T-helper 17 cell (primary cell): ENCODE measurements at regions not wholly inside any gene's neighbourhood (a gene's known extent, or its start where the extent isn't known, plus 50 kb on each side); places are given as distances from the start of the nearest gene placed in this dataset.

ENCODE experiments used
- ATAC-seq: fragments of 150-1000 bp; cut with Tn5 transposase; 2 replicates; pipeline ENCODE4 v1.10.0; 2021; ENCODE audit warnings: mild to moderate bottlenecking, moderate library complexity
- DNase-seq, 3 donors: peaks; one replicate each; pipeline versions ENCODE4 v3.0.0 to v3.0.0-alpha.2; 2020 to 2021
- H3K9me3 ChIP-seq: one replicate; pipeline ENCODE4 v1.7.0; 2013; ENCODE audit warnings: low read length, mild to moderate bottlenecking; ENCODE audit not compliant: control insufficient read depth, poor library complexity, severe bottlenecking
- H3K27ac Mint-ChIP-seq: one replicate; pipeline ENCODE4 v1.8.0; 2022; ENCODE audit warnings: mild to moderate bottlenecking, moderate library complexity, mixed read lengths
- H3K27me3 Mint-ChIP-seq: one replicate; pipeline ENCODE4 v1.8.0; 2022; ENCODE audit warnings: mixed read lengths
- H3K36me3 Mint-ChIP-seq: one replicate; pipeline ENCODE4 v1.8.0; 2022; ENCODE audit warnings: low read depth, mixed read lengths
- H3K4me1 Mint-ChIP-seq: one replicate; pipeline ENCODE4 v1.8.0; 2022; ENCODE audit warnings: mild to moderate bottlenecking, mixed read lengths
- H3K4me3 Mint-ChIP-seq: one replicate; pipeline ENCODE4 v1.8.0; 2022; ENCODE audit warnings: mild to moderate bottlenecking, moderate library complexity, mixed read lengths

DNA sequence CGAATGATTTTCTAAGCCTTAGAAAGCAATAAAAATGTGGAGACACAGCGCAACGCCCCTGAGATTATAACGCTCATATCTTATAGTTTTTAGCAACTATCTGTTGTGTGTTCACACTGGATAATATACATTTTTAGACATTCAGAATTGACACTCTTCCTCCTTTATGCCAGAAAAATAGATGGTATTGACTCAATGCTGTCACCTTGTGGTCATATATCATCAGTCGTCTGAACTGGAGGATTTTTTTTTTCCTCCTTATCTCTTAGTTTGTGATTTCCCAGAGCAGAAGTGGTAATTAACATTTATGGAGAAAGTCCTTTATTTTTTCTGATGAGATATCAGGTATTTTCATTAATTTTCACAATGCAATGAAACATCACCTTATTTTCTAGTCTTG lies 759.6 kb downstream of the RAB28 start:
- Mint-ChIP-seq H3K27ac (no peak overlapping the region), H3K27me3 (peaks cover 48% of the 10 kb centered on the region), H3K36me3 (no peaks in the 10 kb centered on the region), H3K4me3 (no peak overlapping the region), H3K4me1 (peaks cover 4% of the 10 kb centered on the region)
- DNase-seq, result no peak
- no peaks in the 10 kb centered on the region for H3K9me3 ChIP-seq
- ATAC-seq, result no peak

DNA sequence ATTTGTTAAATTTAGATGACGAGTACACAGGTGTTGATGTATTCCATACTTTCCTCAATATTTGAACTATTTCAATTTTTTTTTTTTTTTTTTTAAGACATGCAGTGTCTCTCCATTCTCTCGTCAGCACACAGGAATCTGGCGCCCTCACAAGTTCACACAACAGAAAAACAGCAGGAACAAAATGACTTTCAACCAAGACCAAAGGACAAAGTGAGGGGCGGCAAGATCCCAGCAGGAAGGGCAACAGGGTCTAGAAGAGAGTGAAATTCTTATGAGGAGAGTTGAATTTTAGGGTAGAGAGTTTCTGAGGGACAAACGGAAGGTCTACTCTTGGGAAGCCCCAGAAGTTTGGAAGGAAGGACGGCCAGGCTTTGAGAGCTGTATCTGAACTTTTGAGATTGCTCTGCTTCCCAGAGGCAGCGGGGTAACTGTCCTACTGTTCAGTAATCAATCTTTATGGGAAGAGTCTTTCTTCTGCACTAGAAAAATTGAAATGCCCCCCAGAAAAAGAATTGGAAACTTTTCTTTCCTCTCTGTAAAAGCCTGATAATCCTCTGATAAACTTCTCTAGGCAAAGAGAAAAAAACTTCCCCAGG lies 760.2 kb downstream of the RAB28 start:
- Mint-ChIP-seq H3K4me1 (peaks cover 4% of the 10 kb centered on the region), H3K27ac (no peak overlapping the region), H3K36me3 (no peaks in the 10 kb centered on the region), H3K27me3 (peaks cover 54% of the 10 kb centered on the region), H3K4me3 (no peak overlapping the region)
- DNase-seq (no peak), ATAC-seq (no peak)
- H3K9me3 ChIP-seq, result no peaks in the 10 kb centered on the region

DNA sequence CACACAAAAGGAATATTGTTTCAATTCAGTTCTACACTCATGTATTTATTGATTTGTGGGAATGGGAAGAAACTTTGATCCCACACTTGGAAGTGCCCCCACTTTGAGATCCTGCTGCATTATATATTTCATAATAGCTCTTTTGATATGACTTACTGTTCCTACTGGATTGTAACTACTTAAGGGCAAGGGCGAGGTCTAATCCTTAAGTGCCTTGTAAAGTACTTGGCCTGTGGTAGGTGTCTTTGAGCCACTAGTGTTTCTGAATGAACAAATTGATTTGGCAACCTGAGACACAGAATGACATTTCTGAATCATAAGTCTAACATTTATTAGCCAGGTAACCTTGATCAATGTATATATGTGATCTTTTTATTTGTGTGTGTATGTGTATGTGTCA lies 767.2 kb downstream of the RAB28 start:
- Mint-ChIP-seq H3K4me3 (no peak overlapping the region), H3K4me1 (no peaks in the 10 kb centered on the region), H3K27me3 (peaks cover 28% of the 10 kb centered on the region), H3K36me3 (no peaks in the 10 kb centered on the region), H3K27ac (no peak overlapping the region)
- no peak for ATAC-seq
- no peak for DNase-seq
- H3K9me3 ChIP-seq, result no peaks in the 10 kb centered on the region

DNA sequence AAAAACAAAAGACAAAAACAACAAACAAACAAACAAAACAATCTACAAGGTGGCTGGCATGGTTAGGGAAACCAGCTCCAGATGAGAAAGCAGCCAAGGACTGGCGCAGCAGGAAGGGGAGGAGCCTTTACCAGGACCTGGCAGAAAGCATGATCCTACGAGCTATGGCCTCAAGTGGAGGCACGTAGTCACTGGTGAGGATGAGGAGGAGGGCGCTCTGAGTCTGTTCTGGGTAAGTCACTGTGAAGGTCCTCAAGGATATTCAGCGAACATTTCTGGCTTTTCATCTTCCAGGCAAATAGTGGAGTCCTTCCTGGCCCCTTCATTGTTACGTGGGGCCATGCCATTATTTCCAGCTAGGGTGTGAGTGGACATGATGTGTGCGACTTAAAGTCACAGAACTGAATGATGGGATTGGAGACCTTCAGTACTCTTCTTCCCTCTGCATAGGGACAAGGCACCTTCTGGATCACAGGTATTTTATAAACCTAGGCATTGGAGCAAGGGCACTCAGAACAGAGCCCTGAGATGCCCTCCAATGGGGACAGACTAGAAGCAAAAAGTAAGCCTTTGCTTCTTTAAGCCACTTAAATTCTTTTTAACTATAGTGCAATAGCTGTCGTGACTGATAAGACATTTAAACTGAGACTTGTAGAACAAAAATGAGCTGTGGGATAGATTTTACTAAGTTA lies 771.3 kb downstream of the RAB28 start:
- Mint-ChIP-seq H3K27me3 (peaks cover 10% of the 10 kb centered on the region), H3K36me3 (no peaks in the 10 kb centered on the region), H3K27ac (no peak overlapping the region), H3K4me3 (no peak overlapping the region), H3K4me1 (no peaks in the 10 kb centered on the region)
- no peaks in the 10 kb centered on the region for H3K9me3 ChIP-seq
- DNase-seq, result no peak
- ATAC-seq, result no peak

DNA sequence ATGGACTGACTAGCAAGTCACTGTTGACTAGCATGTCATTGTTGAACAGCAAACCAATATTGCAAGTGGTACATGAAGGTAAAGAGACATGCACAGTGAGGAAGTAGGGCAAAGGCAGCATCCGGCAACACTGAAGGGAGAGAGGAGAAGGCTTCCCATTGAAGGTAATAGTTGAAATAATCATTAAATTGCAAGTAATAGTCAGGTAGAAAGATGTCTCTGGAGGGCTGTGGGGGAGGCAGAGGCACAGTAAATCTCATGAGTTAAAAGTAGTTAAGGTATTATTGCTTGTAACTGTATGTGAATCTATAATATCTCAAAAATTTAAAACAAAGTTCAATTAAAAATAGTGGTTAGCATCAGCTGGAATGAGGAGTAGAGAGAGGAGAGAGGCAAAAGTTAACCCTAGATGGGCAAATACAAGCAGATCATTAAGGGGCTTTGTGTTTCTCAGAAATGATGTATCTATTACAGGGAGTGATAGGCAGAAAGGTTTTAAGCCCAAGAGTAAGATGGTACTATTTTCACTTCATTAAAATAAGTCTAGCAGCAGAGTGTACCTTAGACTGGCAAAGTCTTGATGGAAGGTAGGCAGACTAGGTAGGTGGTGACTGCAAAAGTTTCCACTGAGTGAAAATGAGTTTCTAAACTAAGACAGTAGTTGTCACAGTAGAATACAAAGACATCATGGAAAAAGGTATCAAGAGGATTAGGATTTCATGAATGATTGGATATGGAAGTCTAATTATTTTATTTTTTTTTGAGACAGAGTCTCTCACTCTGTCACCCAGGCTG lies 776.6 kb downstream of the RAB28 start:
- no peaks in the 10 kb centered on the region for H3K4me1 Mint-ChIP-seq
- peaks cover 8% of the 10 kb centered on the region for H3K27me3 Mint-ChIP-seq
- no peak for ATAC-seq

DNA sequence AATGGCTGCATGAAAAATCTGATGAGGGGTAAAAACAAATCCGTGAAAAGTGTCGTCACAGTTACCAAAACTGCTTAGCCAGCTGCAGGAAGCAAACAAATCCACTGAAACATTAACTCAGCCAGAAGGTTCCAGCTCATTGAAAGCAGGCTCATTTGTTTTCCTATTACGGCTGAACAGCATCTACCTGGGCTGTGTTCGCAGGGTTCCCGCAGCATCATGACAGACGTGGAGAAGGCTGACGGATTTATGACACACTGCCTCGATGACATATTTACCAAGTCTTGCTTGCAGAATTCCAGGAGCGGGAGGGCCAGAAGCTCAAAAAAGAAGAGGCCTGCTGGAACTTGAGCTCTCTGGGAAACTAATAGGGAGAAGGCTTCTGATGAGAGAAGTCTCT lies 781.1 kb downstream of the RAB28 start:
- H3K36me3 Mint-ChIP-seq, result no peaks in the 10 kb centered on the region
- H3K9me3 ChIP-seq, result no peaks in the 10 kb centered on the region
- no peak for ATAC-seq
- peaks cover 14% of the 10 kb centered on the region for H3K27me3 Mint-ChIP-seq
- no peak overlapping the region for H3K27ac Mint-ChIP-seq
- no peak for DNase-seq
- H3K4me1 Mint-ChIP-seq, result no peaks in the 10 kb centered on the region
- H3K4me3 Mint-ChIP-seq, result no peak overlapping the region

More for the DNA sequence above, 776.6 kb downstream of the RAB28 start:
- H3K27ac Mint-ChIP-seq, result no peak overlapping the region
- H3K36me3 Mint-ChIP-seq, result no peaks in the 10 kb centered on the region
- DNase-seq, result no peak
- no peak overlapping the region for H3K4me3 Mint-ChIP-seq
- H3K9me3 ChIP-seq, result no peaks in the 10 kb centered on the region

DNA sequence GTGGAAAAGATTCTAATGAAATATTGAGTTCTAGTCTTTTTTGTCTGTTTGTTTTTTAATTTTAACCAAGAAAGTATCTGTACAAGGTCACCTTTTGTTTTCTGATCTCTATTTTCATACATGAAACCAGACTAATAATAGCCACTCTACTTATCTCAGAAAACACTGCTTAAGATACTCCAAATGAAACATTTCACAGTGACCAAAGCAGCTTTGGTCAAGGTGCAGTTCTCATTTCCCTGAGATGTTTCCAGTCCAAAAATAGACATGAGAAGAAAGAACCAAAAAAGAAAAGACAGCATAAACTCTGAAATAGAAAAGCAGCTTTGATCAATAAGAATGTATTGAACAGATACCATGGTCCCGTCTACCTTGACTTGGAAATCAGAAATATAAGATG lies 782.8 kb downstream of the RAB28 start:
- H3K27me3 Mint-ChIP-seq, result peaks cover 14% of the 10 kb centered on the region
- H3K4me1 Mint-ChIP-seq, result no peaks in the 10 kb centered on the region
- ATAC-seq (no peak), DNase-seq (no peak)
- H3K9me3 ChIP-seq, result no peaks in the 10 kb centered on the region
- no peak overlapping the region for H3K27ac Mint-ChIP-seq
- no peak overlapping the region for H3K4me3 Mint-ChIP-seq
- no peaks in the 10 kb centered on the region for H3K36me3 Mint-ChIP-seq

DNA sequence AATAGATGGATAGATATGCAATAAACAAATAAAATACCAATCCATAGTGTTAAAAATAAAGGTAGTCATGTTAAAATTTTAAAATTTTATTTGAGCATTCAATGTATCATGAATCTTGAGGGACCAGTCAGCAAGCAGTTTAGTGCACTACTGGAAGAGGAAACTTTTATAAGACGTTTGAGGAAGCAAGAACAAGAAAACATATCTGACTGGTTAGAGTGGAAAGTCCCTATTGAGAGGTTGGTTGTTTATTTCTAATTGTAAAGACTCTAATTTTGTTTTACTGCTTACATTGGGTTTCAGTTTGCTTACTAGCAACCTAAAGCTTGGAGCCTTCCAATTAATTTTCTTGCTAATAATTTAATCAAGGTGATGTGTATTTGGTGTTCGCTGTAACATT lies 786.2 kb downstream of the RAB28 start:
- H3K9me3 ChIP-seq, result no peaks in the 10 kb centered on the region
- no peak for ATAC-seq
- Mint-ChIP-seq H3K27ac (no peak overlapping the region), H3K4me1 (no peaks in the 10 kb centered on the region), H3K27me3 (peaks cover 6% of the 10 kb centered on the region), H3K36me3 (no peaks in the 10 kb centered on the region), H3K4me3 (no peak overlapping the region)
- no peak for DNase-seq

DNA sequence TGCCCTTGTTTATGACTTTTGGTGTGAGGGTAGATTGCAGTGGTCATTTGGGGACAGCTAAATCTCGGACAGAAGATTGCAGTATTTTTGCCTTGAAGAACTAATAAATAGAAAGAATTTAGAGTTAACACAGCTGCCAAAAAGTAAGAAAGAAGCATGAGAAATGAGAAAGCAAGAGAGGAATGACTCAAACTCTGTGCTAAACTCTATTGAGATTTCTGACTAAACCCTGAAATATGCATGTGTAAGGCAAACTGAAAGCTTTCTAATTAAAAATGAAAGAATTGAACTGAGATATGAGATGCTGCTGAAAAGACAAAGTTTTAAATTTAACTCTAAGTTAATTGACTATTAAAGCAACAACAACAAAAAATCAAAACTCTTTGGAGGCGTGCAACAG lies 791.3 kb downstream of the RAB28 start:
- no peak for DNase-seq
- no peaks in the 10 kb centered on the region for H3K36me3 Mint-ChIP-seq
- H3K9me3 ChIP-seq, result no peaks in the 10 kb centered on the region
- ATAC-seq, result no peak
- H3K27ac Mint-ChIP-seq, result no peak overlapping the region
- no peaks in the 10 kb centered on the region for H3K27me3 Mint-ChIP-seq
- no peak overlapping the region for H3K4me3 Mint-ChIP-seq
- no peaks in the 10 kb centered on the region for H3K4me1 Mint-ChIP-seq

DNA sequence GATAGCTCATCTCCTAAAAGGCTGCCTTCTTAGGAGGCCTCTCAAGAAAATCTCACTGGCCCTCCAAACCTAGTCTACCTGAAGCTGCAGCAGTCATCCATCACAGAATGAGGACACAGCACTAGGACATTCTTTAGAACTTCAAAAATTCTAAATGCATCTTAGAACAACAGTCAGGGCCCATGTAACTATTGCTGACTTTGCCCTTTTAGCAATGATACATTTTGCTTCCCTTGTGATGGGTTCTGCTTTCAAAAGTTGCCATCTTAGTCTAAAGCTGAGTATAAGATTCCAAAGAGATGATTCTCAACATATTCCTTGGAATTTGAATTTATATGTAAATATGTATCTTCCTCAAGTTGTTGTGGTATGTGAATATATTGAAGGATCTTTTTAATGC lies 793.0 kb downstream of the RAB28 start:
- no peaks in the 10 kb centered on the region for H3K36me3 Mint-ChIP-seq
- no peak overlapping the region for H3K27ac Mint-ChIP-seq
- ATAC-seq (no peak), DNase-seq (no peak)
- no peak overlapping the region for H3K4me3 Mint-ChIP-seq
- H3K27me3 Mint-ChIP-seq, result no peaks in the 10 kb centered on the region
- no peaks in the 10 kb centered on the region for H3K4me1 Mint-ChIP-seq
- H3K9me3 ChIP-seq, result no peaks in the 10 kb centered on the region

DNA sequence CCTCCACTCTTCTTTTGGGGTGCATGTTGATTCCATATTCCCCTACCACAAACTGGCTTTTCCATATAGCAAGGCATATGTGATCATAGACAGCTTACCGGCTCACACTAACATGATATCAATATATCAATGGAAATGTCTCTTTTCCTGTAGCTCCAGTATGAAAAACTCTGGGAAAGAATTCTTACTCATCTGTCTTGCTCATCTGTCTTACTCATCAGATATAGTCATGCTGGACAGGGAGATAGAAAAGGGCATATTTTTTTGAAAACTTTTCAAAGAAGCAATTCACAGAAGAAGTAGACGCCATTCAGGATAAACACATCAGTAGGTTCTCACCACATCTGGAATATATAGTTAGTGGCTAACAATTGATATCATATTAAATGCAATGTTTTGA lies 794.7 kb downstream of the RAB28 start:
- H3K27ac Mint-ChIP-seq, result no peak overlapping the region
- no peak overlapping the region for H3K4me3 Mint-ChIP-seq
- no peaks in the 10 kb centered on the region for H3K4me1 Mint-ChIP-seq
- DNase-seq, result no peak
- no peak for ATAC-seq
- no peaks in the 10 kb centered on the region for H3K27me3 Mint-ChIP-seq
- H3K36me3 Mint-ChIP-seq, result no peaks in the 10 kb centered on the region
- H3K9me3 ChIP-seq, result no peaks in the 10 kb centered on the region

DNA sequence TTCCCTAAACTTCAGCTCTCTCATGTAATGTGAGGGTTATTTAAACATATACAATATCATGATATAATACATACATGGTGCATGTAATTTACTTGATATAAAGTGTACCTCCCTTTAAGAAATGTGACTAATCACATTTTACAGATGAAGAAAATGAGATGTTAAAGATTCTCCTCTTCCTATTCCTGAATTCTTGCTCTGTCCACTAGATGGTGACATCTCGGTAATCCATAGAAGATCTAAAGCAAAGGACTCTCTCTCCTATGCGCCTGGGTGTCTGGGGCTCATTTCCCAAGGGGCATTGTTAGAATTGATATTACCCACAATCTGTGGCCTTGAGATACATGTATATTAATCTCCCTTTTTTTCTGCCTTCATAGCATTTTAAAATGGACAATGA lies 804.9 kb downstream of the RAB28 start:
- ATAC-seq (no peak), DNase-seq (no peak)
- no peak overlapping the region for H3K4me3 Mint-ChIP-seq
- no peaks in the 10 kb centered on the region for H3K9me3 ChIP-seq
- no peak overlapping the region for H3K27ac Mint-ChIP-seq
- H3K27me3 Mint-ChIP-seq, result no peaks in the 10 kb centered on the region
- H3K36me3 Mint-ChIP-seq, result no peaks in the 10 kb centered on the region
- no peaks in the 10 kb centered on the region for H3K4me1 Mint-ChIP-seq

DNA sequence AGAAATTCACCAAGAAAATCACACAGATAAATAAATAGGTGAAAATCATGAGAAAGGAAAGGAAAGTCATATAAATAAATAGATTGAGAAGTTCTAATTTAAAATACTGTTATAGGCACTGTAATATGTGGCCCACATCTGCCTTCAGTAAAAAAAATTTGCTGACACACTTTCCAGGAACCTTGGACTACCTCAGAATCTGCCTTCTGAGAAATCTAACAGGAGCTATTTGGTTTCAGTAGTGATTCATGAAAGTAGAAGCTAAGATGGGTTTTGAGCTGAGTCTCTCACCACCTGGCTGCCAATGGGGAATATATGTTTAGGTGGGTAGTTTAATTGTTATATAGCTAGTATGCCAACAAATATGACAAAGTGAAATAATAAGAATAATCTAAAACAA lies 810.0 kb downstream of the RAB28 start:
- Mint-ChIP-seq H3K27ac (no peak overlapping the region), H3K4me1 (no peaks in the 10 kb centered on the region), H3K36me3 (no peaks in the 10 kb centered on the region)

DNA sequence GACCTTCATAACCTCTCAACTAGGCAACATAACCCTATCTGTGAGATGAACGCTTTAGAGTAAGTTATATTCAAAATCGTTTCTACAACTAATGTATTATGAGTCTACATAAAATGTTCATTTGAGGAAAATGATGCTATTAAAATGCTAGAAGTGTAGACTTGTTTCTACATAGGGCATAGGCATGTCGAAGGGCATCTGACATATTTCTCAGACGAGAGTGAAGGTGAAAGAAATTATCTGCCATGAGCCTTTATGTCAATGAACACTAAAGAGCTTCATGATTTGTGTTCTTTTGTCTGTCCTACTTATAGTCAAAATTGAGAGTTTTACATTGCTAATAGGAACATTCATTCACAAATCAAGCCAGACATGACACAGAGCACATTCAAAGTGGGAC lies 811.8 kb downstream of the RAB28 start:
- ATAC-seq (no peak), DNase-seq (no peak)
- Mint-ChIP-seq H3K36me3 (no peaks in the 10 kb centered on the region), H3K4me3 (no peak overlapping the region), H3K27me3 (no peaks in the 10 kb centered on the region), H3K27ac (no peak overlapping the region), H3K4me1 (no peaks in the 10 kb centered on the region)
- no peaks in the 10 kb centered on the region for H3K9me3 ChIP-seq

More for the DNA sequence above, 810.0 kb downstream of the RAB28 start:
- no peaks in the 10 kb centered on the region for H3K9me3 ChIP-seq
- DNase-seq, result no peak
- ATAC-seq, result no peak
- no peak overlapping the region for H3K4me3 Mint-ChIP-seq
- H3K27me3 Mint-ChIP-seq, result no peaks in the 10 kb centered on the region
